Glutamatergic neuron (in vitro differentiated cells): ENCODE measurements at regions not wholly inside any gene's neighbourhood (a gene's known extent, or its start where the extent isn't known, plus 50 kb on each side); places are given as distances from the start of the nearest gene placed in this dataset.

Experiments used
- DNase-seq: peaks from one replicate; pipeline ENCODE4 v3.0.0; 2022
- H3K27ac Mint-ChIP-seq: one replicate; pipeline ENCODE4 v1.8.0; 2020; ENCODE audit warnings: mild to moderate bottlenecking, mixed read lengths, inconsistent platforms; ENCODE audit not compliant: unreplicated experiment
- H3K27me3 Mint-ChIP-seq: one replicate; pipeline ENCODE4 v1.8.0; 2020; ENCODE audit warnings: mild to moderate bottlenecking, moderate library complexity, mixed read lengths, inconsistent platforms; ENCODE audit not compliant: unreplicated experiment
- H3K36me3 Mint-ChIP-seq: one replicate; pipeline ENCODE4 v1.8.0; 2020; ENCODE audit warnings: mild to moderate bottlenecking, mixed read lengths, inconsistent platforms; ENCODE audit not compliant: unreplicated experiment
- H3K4me1 Mint-ChIP-seq: one replicate; pipeline ENCODE4 v1.8.0; 2020; ENCODE audit warnings: mild to moderate bottlenecking, low read depth, mixed read lengths, inconsistent platforms; ENCODE audit not compliant: unreplicated experiment
- H3K4me3 Mint-ChIP-seq: one replicate; pipeline ENCODE4 v1.8.0; 2020; ENCODE audit warnings: mild to moderate bottlenecking, mixed read lengths, inconsistent platforms; ENCODE audit not compliant: unreplicated experiment
- H3K9me3 Mint-ChIP-seq: one replicate; pipeline ENCODE4 v1.8.0; 2020; ENCODE audit warnings: mild to moderate bottlenecking, moderate library complexity, mixed read lengths, inconsistent platforms; ENCODE audit not compliant: unreplicated experiment
- TF ChIP-seq, protein P1 (sequence below): fragments of 200-600 bp; sonication (generic); IDR thresholded peaks from one replicate; pipeline ENCODE4 v1.5.0; 2021; ENCODE audit not compliant: partially characterized antibody, unreplicated experiment

DNA sequence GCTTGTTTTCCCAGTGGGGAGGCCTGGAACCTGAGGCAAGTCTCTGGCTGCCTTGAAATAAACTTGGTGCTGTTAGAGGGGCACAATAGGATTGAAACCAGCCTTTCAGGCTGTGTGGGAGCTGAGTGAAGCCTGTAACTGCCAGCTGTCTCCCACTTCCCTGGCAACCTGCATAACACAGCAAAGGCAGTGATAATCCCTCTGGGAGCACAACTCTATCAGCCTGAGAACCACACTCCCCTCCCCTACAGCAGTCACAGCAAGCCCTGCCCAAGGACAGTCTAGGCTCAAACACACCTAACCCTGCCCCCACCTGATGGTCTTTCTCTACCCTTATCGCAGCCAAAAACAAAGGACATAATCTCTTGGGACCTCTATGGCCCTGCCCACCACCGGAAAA, 683.8 kb upstream of the ATXN8OS start:
- peaks cover 9% of the 10 kb centered on the region for H3K9me3 Mint-ChIP-seq
- no peak overlapping the region for H3K27ac Mint-ChIP-seq
- TF ChIP-seq, protein P1, sequence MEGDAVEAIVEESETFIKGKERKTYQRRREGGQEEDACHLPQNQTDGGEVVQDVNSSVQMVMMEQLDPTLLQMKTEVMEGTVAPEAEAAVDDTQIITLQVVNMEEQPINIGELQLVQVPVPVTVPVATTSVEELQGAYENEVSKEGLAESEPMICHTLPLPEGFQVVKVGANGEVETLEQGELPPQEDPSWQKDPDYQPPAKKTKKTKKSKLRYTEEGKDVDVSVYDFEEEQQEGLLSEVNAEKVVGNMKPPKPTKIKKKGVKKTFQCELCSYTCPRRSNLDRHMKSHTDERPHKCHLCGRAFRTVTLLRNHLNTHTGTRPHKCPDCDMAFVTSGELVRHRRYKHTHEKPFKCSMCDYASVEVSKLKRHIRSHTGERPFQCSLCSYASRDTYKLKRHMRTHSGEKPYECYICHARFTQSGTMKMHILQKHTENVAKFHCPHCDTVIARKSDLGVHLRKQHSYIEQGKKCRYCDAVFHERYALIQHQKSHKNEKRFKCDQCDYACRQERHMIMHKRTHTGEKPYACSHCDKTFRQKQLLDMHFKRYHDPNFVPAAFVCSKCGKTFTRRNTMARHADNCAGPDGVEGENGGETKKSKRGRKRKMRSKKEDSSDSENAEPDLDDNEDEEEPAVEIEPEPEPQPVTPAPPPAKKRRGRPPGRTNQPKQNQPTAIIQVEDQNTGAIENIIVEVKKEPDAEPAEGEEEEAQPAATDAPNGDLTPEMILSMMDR, result no peak
- peaks cover 34% of the 10 kb centered on the region for H3K36me3 Mint-ChIP-seq
- H3K27me3 Mint-ChIP-seq, result no peaks in the 10 kb centered on the region
- no peak for DNase-seq
- H3K4me3 Mint-ChIP-seq, result no peak overlapping the region
- H3K4me1 Mint-ChIP-seq, result no peaks in the 10 kb centered on the region

DNA sequence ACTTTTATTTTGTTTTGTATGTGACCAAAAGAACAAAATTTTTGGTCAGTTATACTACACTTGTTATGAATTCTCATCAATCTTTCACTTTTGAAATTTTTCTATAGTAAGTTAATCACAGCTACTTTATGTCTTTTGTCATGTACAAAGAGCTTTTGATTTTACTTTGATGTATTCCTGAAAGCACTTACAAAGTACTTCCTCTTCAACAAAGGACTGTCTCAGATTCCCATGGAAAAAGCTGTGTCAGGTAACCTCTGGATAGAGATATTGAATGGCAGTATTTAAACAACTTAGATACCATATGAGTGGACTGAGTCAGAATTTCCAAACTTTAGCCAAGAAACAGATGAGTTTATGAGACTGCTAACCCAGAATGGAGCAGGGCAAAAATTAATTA, 689.3 kb upstream of the ATXN8OS start:
- TF ChIP-seq, protein P1, result no peak
- H3K4me1 Mint-ChIP-seq, result peaks cover 2% of the 10 kb centered on the region
- no peaks in the 10 kb centered on the region for H3K27me3 Mint-ChIP-seq
- no peak overlapping the region for H3K4me3 Mint-ChIP-seq
- H3K9me3 Mint-ChIP-seq, result no peaks in the 10 kb centered on the region
- no peak overlapping the region for H3K27ac Mint-ChIP-seq
- no peaks in the 10 kb centered on the region for H3K36me3 Mint-ChIP-seq
- DNase-seq, result no peak

DNA sequence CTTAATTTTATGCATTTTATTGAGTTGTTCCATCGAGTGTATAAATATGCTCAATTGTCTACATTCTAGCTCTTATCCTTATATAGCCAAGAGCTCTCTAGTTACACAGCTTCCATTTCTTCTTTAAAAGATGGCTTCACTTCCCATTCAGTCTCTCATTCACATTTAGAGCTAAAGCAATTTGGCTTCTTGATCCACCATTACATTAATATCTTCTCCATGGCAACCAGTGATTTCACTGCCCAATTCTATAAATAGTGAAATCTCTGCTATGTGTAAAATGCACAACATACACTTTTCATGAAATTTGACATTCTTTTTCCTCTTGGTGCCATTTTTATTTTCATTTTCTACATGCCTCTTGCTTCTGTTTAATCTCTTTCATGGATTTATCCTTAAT, 696.9 kb upstream of the ATXN8OS start:
- DNase-seq, result no peak
- H3K4me1 Mint-ChIP-seq, result peaks cover 2% of the 10 kb centered on the region
- peaks cover 2% of the 10 kb centered on the region for H3K9me3 Mint-ChIP-seq
- H3K27ac Mint-ChIP-seq, result no peak overlapping the region
- no peaks in the 10 kb centered on the region for H3K27me3 Mint-ChIP-seq
- TF ChIP-seq, protein P1, result no peak
- peaks cover 7% of the 10 kb centered on the region for H3K36me3 Mint-ChIP-seq
- H3K4me3 Mint-ChIP-seq, result no peak overlapping the region

GRCh38 chr13:69391756-69392155, 715.9 kb upstream of the ATXN8OS start:
- DNase-seq, result no peak
- no peaks in the 10 kb centered on the region for H3K27me3 Mint-ChIP-seq
- no peak overlapping the region for H3K4me3 Mint-ChIP-seq
- TF ChIP-seq, protein P1, result no peak
- no peaks in the 10 kb centered on the region for H3K4me1 Mint-ChIP-seq
- no peaks in the 10 kb centered on the region for H3K9me3 Mint-ChIP-seq
- no peak overlapping the region for H3K27ac Mint-ChIP-seq
- H3K36me3 Mint-ChIP-seq, result no peaks in the 10 kb centered on the region

GRCh38 chr13:69389899-69390298, 717.7 kb upstream of the ATXN8OS start:
- H3K27me3 Mint-ChIP-seq, result no peaks in the 10 kb centered on the region
- TF ChIP-seq, protein P1, result no peak

More at GRCh38 chr13:69389899-69390298, 717.7 kb upstream of the ATXN8OS start:
- H3K4me1 Mint-ChIP-seq, result no peaks in the 10 kb centered on the region
- no peaks in the 10 kb centered on the region for H3K9me3 Mint-ChIP-seq
- H3K27ac Mint-ChIP-seq, result no peak overlapping the region
- H3K4me3 Mint-ChIP-seq, result no peak overlapping the region
- no peaks in the 10 kb centered on the region for H3K36me3 Mint-ChIP-seq
- DNase-seq, result no peak
